ENCODE measurements at regions not wholly inside any gene's neighbourhood (a gene's known extent, or its start where the extent isn't known, plus 50 kb on each side); places are given as distances from the start of the nearest gene placed in this dataset.

DNA sequence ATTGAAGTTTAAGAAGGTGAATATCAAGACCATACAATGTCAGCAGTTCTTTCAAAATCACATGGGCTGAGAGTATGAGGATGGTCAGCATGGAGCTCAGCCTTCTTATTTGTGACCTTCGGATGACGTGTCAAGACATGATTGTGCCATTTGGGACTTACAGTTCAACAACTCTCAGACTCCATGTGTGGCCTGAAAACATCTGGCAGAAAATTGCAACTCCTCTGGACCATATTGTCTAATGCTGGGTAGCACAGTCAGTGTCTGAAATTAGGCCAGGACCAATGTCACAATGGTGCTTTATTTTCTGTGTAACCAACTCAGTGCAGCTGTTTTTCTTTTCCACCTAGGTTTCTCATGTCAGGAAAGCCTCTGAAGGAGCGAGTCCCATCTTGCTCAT lies 483.5 kb upstream of the PKN2 start:
- DNase-seq (ENCODE audit: low read depth, low spot score), result no peak

DNA sequence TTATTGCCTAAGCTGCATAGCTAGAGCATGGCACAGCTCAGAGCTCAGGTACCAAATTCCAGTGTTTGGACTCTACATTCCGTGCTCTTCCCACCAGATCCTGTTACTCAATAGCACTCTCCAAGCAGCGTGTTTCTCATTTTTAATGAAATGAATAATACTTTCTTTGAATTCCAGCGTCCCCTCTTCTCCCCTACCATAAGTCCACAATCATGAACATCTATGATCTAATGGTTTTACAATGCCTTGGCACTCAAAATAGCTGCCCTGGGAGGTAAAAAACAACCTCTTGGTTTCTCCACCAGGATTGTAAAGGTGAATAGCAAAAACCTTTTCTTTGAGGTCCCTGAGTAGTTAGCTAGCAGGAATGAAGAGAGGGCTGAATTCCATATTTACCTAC lies 480.0 kb upstream of the PKN2 start:
- no peak for DNase-seq (ENCODE audit: low read depth, low spot score)

DNA sequence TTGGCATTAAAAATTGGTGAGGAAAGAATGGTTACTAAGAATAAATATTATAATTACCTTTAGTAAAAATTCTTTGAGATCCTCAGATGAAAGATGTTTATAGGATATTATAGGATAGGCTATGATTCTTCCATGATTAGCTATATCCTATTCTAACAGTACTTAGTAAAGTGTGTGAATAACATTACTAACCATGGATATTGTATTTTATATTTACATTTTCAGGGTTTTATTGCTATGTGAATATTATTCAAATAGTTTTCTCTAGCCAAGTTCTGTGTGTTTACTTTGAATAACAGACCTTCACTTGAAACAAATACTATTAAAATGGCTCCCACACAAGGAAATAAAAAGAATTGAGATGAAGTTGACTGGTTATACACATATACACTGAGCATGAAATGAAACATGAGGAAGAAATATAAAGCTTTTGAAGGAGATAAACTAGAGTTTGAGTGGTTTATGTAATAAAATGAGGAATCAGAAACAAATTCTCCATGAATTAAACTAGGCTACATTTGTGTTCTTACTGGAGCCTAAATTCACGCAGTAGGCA lies 479.4 kb upstream of the PKN2 start:
- DNase-seq (ENCODE audit: low read depth, low spot score), result no peak

DNA sequence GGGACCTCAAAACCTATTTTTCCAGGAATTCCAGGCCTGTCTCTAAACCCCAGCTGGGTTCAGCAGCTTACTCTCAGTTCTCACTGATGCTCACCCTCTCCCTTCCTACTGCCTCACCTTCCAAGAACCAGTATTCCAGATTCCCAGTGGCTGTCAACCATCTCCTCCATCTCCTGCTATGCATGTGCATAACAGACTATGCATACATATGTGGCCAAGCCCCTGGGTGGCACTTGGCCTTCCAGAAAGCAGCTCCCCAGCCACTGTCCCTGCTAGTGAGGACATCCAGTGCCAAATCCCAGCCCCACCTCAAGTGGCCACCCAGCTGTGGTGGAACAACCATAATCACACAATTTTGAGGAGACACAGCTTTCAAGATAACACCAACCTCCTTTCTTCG lies 475.7 kb upstream of the PKN2 start:
- DNase-seq (ENCODE audit: low read depth, low spot score), result no peak

DNA sequence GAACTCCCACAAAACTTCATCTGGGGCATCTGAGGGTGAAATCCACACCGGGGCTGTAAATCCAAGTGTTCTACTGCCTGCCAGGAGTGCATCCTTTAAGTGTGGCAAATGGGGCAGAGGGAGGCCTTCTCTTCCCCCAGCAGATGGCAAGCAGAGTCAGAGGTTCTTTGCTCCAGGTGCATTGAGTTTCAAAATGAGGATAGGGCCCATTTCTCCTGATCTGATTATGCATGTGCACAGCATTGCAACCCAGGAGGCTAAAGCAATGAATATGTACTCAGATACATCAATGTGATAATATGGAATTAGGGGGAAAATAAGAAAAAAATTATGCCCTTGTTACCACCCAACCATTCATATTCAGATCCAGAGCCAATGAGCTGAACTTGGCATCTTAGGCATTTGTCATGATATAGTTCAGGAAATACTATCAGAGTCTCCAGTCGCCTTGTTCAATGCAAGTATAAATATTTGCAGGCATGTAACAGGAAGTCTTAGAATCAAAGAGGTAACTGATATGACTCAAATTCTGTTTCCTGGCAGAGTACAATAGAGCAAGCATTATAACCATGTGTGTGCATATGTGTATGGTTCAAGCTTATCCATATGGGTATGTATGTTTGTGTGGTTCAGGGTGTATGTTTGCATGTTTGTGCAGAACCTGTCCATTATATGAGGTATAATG lies 473.8 kb upstream of the PKN2 start:
- DNase-seq (ENCODE audit: low read depth, low spot score), result no peak

DNA sequence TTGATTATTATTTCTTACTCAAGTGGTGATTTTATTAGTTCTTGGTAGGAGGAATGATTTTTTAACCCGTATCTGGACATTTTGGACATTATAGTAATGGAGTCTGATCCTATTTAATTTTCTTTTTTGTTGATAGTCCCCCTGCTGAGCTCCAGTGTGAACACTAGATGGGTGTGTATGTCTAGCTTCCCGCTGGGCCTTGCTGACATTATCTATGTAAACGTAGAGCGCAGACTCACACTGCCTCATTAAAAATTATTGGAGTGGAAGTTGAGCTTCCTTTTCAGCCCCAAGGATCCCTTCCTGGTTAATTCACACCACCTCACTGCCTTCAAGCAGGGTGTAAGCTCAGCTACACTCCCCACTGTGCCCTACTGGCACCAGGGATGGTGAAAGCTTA lies 467.6 kb upstream of the PKN2 start:
- no peak for DNase-seq (ENCODE audit: low read depth, low spot score)

DNA sequence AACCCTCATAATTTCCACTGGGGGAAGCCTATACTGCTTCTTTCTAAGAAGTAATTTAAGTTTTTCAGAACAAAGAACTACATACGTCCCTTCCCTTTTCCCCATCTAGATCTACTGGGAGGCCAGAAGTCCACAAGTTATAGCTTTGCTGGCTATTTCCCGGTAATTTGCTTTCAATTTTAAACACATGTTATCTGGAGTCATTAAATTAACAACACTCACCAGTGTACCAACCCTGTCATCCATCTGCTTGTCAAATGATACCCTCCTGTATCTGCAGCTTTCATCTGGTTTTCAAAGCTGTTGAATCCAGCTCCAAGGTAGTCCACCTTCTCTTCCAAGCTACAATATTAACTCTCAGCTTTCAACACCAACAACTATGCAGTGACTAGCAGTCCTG lies 466.7 kb upstream of the PKN2 start:
- DNase-seq (ENCODE audit: low read depth, low spot score), result no peak

DNA sequence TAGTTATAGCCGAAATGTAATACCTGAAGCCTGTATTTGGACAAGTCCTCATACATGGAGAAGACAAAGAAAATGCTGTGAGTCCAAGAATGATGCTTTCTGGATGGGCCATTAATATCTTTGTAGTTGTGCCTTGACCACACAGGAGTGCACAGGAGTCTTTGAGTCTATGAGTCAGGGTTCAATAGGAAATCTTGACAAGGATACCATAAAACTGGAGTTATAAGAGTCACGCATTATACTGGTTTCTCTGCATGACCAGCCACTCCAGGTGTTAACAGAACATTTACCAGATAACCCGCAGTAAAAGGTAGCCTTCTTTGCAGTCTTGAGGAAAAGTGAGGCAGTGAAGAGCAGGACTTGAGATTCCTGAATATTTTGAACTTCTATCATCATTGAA lies 464.6 kb upstream of the PKN2 start:
- DNase-seq (ENCODE audit: low read depth, low spot score), result no peak

DNA sequence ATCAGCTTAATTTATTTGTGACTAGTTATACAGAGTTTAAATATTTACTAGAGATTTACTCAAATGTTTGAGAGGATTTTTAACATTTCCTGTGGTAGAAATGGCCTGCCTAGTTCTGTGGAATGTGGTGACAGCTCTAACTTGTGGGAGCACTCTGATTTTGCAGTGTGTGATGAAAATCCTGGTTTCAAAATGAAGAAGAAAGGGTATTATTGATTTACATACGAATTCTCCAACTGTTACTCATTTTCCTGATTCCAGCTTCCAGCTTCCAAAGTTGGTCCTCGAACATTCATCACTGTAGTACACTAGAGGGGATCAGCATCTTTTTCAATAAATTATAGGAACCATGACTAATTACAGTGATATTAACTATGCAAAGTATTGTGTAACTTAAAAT lies 462.7 kb upstream of the PKN2 start:
- DNase-seq (ENCODE audit: low read depth, low spot score), result no peak

DNA sequence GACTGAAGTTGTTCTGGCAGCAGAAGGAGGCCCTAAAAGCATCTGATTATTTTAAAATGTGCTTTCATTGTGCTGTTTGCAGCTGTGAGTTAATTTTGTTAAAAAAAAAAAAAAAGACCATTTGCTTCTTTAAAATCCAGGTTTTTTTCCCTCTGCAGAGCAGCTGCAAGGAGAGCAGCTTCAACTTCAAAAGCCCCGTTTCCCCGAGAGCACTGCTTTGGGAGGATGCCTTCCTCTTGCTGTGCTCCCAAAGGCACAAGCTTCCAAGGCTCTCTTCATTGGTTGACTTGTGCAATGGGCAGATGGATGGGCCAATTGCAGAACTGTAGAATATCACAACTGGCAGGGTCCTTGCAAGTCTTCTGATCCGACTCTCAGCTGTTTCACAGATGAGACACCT lies 459.2 kb upstream of the PKN2 start:
- DNase-seq (ENCODE audit: low read depth, low spot score), result no peak

DNA sequence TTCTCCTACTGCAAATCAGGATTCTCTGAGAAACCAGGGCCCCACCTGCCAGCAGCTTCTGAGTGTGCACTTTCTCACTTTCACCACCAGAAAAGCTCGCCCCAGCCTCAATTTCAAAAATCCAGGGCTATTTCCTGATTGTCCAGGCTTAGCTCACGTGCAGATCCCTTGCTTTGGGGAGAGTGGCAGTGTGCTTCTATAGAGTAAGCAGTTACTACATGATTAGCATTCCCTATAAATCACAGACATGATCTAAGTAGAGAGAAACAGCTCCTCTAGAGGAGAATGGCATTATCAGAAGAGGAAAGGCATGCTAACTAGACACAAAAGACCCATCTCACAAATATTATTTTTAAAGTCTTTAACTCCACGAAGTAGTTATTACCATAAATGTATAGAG lies 456.0 kb upstream of the PKN2 start:
- no peak for DNase-seq (ENCODE audit: low read depth, low spot score)

DNA sequence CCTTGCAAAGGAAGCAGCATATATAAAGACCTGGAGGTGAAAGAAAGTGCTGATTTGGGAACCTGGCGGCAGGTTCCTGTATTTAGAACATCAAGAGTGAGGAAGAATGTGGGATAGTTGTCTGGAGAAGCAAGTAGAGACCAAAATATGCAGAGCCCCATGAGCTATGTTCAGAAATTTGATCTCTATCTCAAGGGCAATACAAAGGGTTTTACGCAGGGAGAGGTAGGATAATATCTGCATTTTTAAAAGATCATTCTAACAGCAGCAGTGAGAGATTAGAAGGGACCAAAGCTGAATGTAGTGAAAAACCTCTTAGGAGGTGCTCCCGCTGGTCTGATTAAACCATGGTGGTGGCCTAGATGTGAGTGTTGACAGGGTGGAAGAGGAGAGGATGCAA lies 453.9 kb upstream of the PKN2 start:
- no peak for DNase-seq (ENCODE audit: low read depth, low spot score)

DNA sequence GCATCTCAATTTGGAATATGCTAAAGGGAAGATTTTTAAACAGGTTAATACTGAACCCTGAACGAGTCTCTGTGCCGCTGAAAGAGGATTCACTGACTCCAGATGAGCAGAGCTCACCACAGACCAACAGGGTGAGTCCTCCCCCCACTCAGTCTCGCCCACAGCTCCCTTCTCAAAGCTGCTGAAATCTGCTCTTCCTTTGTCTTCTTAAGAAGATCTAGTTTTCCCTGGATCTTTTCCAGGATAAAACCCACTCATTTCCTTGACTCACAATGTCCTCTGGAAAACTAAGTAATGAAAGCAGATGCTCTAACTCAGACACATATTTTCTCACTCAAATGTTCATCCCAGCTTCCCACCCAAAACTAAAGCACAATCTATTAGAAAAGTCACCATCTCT lies 447.0 kb upstream of the PKN2 start:
- no peak for DNase-seq (ENCODE audit: low read depth, low spot score)

DNA sequence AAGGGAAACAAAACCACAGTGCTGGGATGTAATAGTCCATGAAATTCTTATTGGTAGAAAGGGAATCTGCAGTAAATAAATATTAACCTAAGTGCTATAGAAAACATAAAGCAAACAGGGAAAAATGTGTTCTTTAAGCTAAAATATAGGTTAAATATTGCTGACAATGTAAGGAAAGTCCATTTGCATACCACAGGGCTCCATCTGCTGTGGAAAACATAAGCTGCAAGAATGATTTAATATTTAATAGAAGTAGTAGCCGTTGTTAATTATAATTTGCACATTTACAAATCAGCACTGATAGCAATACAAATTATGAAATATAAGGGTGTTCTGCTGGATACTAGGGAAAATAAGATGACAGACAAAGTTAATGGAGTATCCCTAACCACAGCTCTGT lies 444.9 kb upstream of the PKN2 start:
- DNase-seq (ENCODE audit: low read depth, low spot score), result no peak

DNA sequence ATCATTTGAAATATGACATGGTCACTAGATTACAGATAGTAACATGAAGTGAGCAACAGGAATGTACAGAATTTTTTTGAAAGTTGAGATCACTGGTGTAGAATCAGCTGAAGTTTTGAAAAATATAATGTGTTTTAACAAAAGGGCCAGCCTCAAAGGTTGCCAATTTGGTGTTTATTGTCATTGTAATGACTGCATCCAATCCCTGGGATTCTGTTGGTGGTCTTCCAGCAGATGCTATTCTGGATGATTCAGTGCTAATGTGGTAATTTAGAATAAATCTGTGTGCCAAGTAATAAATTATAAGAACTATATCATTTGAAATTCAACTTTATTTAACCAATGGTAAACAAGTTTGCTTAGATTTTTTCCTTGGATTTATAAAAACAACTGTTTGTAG lies 436.4 kb upstream of the PKN2 start:
- no peak for DNase-seq (ENCODE audit: low read depth, low spot score)

DNA sequence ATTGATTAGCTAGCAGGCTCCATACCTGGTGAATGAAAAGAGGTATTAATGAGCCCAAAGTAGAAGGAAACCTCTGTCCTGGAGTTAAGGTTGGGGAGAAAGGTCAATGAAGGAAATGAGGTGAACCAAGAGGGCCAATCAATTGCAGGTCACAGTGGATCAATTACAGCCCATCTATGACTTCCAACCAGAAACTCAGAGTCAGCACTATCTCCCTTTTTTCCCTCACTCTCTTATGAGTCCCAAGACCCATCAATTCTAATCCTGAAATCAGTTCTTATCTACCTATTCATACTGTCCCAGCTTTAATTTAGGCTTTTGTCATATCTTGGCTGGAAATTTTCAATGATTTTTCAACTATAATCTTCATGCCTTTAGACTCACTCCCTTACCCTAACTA lies 433.2 kb upstream of the PKN2 start:
- DNase-seq (ENCODE audit: low read depth, low spot score), result no peak

DNA sequence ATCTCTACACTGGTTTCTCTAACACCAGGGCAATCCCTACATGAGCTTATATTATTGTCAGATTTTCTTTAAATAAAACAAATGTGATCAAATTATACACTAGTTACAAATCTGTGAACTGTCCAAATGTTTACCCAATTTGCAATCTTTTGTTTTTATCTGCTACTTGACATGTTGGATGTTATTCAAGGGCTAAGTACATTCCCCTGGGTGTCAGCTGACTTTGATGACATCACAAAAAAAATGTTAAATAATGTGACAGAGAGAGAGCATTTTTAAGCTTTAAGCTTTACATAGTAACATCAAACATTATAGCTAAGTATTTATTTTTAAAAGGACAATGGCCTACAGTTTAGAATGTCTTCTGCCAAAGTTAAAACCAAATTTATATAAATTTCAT lies 431.3 kb upstream of the PKN2 start:
- DNase-seq (ENCODE audit: low read depth, low spot score), result no peak

DNA sequence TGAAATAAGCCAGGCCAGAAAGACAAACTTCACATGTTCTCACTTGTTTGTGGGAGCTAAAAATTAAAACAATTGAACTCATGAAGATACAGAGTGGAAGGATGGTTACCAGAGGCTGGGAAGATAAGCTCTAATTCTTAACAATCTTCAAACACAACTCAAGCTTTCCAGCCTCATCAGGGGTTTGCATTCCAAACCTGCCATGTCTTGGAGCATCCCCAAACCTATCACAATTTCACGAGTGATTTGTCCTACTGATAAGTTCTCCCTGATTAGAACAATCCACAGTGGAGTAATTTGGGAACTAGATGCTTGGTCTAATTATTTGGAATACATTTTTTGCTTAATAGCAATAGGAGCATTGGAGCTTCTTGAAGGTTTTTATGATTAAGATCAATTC lies 418.5 kb upstream of the PKN2 start:
- DNase-seq (ENCODE audit: low read depth, low spot score), result no peak

DNA sequence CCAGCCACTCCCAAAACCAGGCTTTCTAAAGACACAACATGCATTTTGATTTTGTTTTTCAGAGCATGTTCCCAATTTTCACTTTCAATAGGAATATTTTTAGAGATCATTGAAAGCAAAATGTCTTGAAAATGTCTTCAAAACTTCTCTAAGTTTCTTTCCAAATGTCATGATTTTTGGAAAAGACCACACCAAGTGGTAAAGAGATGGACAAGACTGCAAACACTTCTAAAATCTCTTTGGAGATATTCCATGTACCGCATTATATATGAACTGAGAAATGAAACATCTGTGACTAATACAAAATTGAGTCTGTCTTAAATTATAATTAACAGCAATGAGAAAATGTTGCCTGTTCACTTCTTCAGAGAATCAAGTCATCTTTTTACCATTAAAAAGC lies 418.0 kb upstream of the PKN2 start:
- no peak for DNase-seq (ENCODE audit: low read depth, low spot score)

DNA sequence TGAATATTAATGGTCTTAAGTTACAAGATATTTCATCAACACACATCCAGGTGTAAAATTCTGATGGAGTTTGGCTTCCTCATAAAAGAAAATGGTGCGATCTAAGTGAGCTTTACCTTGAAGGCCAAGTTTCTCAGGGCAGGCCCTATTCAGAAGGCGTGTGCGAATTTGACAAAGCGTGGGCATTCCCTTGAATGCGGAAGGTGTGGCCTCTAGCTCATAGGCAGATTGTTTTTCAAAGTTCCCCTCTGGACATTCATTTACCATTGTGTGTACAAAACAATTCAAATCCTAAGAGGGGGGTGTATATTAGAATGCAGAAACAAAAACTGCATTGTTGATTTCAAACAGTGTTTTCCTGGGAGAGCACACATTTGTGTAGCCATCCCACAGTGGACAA lies 411.9 kb upstream of the PKN2 start:
- no peak for DNase-seq (ENCODE audit: low read depth, low spot score)

DNA sequence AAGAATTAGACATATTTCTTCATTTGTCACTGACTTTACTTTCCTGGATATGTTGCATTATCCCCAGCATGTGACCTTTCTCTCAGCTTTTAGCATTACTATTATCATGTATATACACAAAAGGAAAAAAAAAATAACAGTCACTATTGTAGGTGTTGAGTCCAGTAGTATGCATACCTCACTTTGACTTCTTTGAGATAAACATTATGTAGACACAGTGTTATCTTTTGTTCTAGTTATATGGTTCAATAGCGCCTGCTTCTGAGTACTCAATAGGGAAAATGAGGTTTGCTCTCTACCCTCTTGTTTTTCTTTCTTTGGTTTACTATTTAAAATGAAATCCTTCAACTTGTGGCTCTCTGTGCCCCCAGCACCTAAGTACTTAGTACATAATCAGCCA lies 409.6 kb upstream of the PKN2 start:
- DNase-seq (ENCODE audit: low read depth, low spot score), result no peak

DNA sequence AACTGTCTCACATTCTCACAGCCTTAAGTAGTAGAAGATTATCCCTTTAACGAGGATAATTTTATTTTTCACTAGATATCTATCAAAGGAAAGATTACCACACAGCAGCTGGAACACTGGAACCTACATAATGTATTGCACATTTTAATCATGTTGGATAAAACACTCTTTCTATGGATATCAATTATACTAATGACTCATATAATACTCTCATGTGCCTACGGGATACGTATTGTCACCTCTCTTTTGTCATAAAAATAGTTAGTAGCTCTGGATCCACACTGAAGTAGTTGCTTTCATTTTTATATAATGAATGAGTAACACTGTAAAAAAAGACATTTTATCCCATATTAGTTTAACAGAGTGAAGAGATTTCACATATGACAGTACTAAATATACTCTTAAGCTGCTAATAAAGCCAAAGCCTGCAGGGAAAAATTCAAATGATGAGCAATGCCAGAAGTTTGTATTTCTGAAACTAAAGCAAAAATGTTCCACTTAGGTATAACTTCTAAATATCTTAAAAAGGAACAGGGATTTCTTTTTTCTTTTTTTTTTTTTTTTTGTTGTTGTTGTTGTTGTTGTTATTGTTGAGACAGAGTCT lies 408.7 kb upstream of the PKN2 start:
- DNase-seq (ENCODE audit: low read depth, low spot score), result no peak

DNA sequence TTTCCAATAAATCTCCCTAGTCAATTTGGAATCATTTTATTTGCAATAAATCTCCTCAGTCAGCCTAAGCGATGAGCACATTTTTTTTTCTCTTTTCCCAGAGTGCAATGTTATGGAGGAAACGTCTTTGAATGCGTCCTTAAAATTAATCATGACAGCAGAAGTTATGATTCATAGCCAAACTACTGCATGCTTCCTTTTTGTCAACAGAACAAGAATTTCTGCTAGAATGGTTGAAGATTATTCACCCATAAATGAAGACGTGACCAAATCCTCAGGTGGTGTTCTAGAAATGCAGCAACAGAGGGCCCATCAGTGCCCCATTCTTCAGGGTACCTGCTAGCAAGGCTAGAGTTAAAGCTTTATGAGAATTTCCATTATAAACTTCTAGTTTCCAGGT lies 407.9 kb upstream of the PKN2 start:
- peak; percentile 8 for DNase-seq (ENCODE audit: low read depth, low spot score)

DNA sequence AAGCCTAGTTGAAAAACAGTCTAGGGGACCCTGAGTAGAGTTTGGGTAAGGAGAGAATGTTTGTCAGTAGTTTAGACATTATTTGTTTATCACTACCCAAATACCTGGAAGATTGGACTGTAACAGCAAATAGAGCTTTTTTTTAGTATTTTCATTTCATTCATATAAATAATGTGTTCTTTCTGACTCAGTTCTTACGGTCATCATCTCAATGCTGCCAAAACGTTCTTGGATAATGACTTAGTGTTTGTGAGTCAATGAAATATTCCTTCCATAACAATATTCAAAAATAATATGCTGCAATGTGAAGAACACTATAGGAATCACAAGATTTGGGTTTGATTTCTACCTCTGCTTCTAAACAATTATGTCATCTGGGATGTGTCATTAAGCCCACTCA lies 400.0 kb upstream of the PKN2 start:
- no peak for DNase-seq (ENCODE audit: low read depth, low spot score)

Measured in pulmonary artery endothelial cell (primary cell).